ENCODE measurements at regions not wholly inside any gene's neighbourhood (a gene's known extent, or its start where the extent isn't known, plus 50 kb on each side); places are given as distances from the start of the nearest gene placed in this dataset.

DNA sequence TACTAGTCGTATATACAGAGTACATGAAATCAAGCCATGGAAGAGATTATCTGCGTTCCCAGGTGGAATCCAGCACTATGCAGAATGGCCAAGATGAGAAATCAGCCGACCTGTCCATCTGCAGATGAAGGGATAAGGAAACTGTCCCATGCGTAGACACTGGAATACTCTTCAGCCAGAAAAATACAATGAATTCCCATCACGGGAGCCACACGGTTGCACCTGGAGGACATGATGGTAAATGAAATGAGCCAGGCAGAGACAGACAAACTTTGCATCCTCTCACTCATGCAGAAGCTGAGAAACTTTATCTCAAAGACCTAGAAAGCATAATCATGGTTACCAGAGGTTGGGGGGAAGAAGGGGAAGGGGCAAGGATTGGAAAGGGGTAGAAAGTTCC lies 111.9 kb upstream of the TOP3B start:
- no peak for DNase-seq (ENCODE audit: low read depth)

DNA sequence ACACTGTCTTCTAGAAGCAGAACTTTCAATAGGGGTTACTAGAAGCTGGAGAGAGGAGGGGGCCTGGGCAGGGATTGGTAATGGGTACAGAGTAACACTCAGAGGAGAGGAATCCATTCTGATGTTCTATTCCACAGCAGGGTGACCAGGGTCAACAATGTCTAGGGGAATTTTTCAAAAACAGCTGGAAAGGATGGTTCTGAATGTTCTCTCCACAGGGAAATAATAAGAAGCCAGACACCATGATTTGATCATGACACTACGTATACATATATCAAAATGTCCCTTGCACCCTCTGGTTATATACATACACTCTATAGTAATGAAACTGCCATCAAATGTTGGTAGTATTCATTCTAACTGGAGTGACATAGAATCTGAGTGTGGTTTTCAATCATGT lies 111.2 kb upstream of the TOP3B start:
- DNase-seq (ENCODE audit: low read depth): no peak

DNA sequence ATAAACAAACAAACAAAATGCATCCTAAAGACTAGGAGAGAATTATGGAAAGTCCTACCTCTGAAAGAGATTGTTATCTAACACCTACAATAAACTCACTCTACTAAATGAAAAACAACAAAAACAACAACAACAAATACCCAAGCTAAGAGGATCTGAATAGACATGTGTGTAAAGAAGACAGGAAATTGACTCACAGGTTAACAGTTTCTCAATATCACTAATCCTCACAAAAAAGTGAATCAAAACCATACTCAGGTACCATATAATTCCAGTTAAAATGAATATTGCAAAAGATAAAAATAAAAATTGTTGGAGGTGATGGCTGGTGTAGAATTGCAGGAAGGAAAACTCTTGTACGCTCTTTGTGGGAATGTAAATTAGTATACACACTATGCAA lies 110.4 kb upstream of the TOP3B start:
- no peak for DNase-seq (ENCODE audit: low read depth)

DNA sequence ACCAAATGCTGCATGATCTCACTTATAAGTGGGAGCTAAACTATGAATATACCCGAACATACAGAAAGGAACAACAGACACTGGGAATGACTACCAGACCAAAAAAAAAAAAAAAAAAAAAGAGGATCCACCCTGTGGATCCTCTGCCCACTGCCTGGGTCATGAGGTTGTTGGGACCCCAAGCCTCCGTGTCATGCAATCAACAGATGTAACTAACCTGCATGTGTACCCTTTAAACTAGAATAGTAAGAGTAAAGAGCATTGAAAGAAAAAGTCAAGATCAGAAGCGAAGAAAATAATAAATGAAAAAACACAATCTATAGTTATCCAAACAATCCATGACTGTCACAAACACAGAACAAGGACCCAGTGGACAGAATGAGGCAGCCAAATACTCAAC lies 109.5 kb upstream of the TOP3B start:
- no peak for DNase-seq (ENCODE audit: low read depth)

DNA sequence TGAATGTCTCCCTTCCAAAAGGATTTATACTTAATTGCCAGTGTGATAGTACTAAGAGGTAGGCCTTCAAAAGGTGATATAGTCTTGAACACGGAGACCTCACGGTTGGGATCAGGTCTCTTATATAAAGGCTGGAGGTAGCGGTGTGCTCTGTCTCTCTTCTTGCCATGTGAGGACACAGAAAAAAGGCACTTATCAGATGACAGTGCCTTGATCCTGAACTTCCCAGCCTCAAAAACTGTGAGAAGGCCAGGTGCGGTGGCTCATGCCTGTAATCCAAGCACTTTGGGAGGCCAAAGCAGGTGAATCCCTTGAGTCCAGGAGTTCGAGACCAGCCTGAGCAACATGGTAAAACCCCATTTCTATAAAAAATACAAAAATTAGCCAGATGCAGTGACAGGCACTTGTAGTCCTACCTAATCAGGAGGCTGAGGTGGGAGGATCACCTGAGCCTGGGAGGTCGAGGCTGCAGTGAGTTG lies 108.9 kb upstream of the TOP3B start:
- no peak for DNase-seq (ENCODE audit: low read depth)

DNA sequence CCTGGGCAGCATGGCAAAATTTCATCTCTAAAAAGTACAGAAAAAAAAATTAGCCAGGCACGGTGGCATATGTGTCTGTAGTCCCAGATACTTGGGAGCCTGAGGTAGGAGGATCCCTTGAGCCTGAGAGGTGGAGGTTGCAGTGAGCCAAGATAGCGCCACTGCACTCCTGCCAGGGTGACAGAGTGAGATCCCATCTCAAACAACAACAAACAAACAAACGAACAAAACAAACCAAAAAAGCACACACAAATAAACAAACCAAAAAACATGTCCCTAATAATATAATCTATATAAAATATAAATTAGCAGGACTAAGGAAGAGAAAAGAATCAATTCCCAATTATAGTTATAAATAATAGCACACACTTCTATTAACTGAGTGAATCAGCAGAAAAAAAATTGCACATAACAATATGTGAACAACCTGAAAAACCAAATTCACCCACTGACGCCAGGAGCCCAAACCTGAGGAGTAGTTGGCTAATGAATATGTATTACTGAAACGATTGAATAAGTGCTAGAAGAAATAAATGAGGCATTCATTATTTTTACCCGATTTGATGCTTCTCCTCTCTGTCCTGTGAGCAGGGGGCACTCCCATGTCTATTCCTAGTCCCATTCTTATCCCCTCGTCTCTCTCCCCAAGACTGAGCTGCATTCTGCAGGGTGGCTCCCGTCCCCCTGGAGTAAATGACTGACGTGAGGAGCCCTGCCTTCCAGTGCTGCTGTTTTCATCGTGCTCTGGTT lies 108.2 kb upstream of the TOP3B start:
- DNase-seq (ENCODE audit: low read depth): no peak

DNA sequence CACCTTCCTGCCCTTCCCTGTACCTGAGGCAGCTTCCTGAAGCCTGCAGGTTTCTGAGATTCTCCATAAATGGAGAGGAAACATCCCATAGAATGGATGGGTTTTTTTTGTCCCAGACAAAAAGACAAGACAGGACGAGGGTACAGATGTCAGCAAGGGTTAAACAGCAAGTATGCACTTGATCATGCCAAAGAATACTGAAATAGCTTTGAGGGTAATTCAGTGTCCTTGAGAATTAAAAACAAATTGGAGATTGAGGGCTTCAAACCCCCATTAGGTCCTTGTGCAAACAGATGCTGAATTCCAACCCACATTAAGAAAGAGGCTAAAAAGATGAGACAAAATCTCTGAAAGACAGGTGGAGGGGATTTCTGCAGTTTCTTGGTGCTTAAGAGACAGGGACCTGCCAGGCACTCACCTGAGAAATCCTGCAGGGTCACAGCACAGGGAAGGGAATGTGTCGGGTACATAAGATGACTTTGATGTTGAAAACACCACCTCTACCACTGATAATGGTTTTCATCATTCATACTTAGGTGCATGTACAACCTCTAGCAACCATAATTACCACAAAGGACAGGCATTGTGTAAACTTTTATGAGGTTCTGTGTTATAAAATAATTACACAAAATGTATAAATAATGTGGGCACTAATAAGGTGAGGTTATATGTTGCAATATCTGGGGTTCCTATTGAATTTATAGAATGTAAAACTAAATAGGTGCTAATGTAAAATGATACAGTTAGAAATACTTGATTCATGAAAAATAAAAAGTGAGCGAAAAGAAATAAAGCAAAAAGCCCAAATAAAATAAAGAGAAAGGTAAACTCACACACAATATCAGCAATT lies 107.1 kb upstream of the TOP3B start:
- DNase-seq (ENCODE audit: low read depth): no peak

DNA sequence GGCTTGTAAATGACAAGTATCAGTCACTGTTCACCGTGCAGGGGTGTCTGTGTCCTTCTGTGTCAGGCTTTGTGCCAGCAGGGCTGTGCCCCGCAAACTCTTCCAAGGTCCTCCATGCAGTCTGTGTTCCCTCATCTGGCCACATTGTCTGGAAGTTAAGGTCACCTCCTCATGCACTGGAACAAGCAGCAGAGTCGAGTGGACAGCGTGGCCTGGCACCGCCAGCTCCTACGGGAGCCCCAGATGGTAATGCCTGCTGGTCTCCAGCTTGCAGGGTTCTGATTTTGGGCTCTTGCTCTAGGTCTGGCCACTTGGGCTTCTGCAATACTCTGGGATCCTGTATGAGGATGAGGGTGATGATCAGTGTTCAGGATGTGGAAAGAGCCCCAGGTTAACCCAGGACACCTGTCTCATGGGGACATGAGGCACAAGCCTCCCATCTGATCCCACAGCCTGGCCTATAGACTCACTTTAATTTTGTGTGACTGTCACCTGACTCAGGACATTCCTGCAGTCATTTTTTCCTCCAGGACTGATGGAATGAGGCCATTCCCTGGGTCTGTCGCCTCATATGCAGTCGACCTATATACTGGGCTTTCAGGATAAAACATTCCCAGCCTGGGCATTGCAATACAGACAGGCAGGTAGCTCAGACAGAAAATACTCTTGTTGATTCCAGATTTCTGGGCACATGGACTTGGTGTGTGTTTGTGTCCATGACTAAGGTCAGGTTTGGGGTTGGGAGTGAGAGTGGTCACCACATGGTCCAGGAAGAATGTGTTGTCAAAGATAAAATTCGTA lies 106.3 kb upstream of the TOP3B start:
- DNase-seq (ENCODE audit: low read depth): no peak

DNA sequence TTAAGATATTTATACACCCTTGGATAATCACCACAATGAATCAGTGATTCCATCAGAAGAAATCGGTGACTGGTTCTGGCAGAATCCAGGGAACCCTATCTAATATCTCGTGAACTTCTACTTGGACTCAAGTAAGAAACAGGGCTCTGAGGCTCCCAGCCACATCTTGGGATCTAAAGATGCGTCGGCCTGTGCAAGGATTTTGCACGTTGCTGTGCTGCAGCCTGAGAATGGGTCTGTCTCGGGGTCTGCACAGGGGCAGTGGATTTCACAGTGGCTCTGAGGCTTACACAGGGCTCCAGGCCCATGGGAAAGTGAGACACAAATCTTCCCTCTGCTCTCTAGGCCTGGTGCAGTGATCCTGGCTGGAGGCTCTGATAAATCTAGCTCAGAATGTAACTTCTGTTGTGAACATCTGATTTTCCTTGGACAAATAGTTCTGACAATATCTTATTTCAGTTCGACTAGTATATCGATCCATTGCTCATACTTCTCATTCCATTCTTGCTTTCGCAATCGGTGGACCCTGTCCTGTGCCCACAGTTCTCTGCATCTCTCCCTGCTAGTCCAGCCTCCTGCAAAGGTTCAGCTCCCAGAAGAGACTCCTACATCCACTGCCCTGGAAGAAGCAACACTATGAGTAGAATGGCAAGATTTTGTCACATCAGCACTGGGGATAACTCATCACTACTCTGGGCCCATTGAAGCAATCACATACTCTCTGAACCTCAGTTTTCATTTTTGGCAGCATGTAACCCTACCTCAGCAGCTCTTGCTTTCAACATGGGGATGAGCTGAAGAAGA lies 105.5 kb upstream of the TOP3B start:
- DNase-seq (ENCODE audit: low read depth): no peak

DNA sequence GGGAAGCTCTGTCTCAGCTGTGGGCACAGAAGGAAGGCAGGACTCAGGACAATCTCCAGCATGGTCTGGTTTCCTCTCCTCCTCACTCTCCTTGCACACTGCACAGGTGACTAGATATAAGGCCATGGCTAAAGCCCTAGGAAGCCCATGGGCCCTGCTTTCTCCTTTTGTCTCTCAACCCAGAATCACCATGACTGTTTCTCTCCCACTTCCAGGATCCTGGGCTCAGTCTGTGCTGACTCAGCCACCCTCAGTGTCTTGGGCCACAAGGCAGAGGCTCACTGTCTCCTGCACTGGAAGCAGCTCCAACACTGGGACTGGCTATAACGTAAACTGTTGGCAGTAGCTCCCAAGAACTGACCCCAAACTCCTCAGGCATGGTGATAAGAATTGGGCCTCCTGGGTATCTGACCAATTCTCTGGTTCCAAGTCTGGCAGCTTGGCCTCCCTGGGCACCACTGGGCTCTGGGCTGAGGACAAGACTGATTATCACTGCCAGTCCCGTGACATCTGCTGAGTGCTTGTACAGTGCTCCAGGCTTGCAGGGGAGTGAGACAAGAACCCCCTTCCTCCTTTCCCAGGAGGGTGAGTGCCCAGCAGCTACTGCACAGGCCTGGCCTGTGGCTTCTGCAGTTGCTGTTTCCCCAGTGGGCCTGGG lies 104.0 kb upstream of the TOP3B start:
- DNase-seq (ENCODE audit: low read depth): no peak

DNA sequence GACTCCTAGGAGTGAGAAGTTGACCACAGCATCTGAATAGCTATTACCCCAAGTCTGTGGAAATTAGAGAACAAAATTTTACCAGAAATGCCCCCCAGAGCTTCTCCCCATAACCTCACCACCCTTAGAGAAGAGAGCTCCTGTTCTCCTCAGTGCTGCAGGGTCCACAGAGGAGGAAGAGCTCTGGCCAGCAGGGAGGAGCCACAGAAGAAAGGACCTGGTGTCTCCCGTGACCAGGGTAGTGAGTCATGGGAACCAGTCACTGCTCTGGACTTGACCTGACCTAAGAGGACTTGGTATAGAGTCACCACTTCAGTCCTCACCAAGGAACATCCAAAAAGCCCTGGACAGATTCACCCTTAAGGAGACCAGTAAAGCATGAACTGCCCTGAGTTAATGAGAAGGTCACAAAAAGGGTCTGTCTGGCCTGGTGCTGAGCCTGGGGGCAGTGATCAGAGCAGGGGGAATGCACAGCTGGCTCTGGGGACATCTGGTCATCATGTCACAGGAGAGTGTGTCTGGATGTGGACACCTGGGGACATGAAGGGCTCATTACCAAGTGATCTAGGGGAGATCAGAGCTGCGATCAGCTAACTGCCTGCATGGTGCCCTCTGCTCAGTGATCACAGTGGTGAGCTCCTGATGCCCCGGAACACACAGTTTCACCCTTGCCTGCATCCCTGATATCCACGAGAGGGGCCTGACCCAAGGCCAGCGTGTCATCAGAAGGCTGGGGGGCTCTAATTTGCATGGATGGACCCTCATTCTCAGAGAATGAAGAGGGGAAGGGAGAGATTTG lies 103.3 kb upstream of the TOP3B start:
- DNase-seq (ENCODE audit: low read depth): no peak

DNA sequence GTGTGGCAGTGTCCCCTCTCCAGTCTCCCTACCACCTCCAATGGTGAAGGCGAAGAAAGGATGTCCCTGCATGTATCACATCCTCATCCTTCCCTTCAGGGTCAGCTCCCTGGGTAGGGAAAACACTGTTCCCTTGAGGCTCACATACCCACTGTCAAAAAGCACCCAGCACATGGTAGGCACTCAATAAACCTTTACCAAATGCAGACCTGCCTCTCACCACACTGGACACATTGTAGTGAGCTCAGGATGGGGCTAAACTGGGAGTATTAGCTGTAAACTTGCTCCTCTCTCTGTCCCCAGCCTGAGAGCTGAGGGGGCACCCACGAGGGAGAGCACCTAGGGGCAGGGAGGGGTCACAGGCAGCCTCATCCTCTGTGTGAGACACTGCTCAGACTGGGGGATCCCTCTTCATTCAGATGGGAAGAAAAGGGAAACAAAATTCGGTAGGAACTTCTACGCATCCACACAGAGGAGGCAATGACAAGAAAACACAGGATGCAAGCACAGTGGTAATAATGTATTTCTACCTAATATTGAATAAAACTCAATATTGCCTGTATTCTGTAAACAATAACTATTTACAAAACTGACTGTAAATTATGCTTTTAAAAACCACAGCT lies 101.6 kb upstream of the TOP3B start:
- no peak for DNase-seq (ENCODE audit: low read depth)

DNA sequence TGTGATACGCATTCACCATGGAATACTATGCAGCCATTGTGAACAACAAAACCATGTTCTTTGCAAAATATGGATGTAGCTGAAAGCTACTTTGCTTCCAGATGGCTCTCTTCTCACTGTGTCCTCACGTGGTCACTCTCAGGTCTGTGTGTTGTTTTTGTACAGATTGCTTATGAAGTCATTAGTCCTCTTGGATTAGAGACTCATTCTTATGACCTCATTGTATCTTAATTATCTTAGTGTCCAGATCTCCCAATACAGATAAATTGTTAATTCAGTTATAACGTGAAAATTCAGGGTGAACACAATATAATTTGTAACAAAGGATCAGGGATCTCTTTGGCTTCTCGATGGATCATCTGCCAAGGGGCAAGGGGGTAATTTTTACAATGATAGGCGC lies 100.4 kb upstream of the TOP3B start:
- DNase-seq (ENCODE audit: low read depth): no peak

DNA sequence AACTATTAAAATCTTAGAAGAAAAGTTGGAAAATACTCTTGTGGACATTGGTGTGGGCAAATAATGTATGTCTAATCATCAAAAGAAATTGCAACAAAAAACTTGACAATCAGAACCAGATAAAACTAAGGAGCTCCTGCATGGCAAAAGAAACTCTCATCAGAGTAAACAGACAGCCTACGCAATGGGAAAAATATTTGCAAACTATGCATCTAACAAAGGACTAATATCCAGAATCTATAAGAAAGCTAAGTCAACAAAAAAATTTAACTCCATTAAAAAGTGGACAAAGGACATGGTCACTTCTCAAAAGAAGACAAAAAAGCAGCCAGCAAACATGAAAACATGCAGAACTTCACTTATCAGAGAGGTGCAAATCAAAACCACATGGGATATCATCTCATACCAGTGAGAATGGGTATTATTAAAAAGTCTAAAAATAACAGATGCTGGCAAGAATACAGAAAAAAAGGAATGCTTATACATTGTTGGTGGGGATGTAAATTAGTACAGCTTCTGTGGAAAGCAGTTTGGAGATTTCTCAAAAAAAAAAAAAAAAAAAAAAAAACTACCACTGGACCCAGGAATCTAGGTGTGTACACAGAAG lies 99.7 kb upstream of the TOP3B start:
- no peak for DNase-seq (ENCODE audit: low read depth)

DNA sequence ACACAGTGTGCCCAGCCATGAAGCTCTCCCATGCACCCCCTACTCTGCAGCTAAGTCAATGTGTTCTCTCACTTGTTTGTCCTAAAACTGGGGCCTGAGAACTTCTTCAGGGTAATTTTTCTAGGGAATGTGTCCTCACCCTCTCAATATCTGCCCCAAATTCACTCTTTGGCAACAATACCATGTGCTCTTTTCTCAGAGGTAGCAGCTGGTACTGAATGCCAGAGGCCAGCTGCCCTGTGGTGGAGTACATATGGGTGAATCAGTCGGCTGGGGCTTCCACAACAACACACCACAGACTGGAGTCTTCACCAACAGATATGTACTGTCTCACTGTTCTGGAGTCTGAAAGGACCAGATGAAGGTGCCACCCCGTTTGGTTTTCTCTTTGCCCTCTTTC lies 97.7 kb upstream of the TOP3B start:
- DNase-seq (ENCODE audit: low read depth): no peak

DNA sequence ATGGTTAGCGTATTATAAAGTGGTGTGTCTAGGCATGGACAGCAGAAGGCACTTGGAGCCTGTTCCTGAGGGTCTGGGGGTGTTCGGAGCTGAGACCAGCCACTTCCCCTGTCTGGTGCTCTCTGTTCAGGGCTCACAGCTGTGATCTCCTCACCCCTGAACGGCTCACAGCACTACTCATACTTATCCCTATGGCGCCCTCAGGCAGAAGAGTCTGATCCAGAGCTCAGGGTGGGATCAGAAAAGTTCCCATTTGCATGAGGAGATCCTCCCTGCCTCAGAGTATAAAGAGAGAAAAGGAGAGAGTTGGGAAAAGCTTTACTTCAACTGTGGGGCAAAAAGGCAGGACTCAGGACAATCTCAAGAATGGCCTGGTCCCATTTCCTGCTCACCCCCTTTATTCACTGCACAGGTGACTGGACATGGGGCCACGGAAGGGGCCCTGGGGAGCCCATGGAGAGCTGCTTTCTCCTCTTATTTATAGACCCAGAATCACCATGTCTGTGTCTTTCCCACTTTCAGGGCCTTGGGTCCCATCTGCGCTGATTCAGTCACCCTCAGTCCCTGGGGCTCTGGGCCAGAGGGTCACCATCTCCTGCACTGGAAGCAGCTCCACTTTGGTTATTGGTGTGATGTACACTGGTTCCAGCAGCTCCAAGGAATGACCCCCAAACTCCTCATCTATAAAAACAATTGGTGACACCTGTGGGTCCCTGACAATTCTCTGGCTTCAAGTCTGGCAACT lies 97.0 kb upstream of the TOP3B start:
- no peak for DNase-seq (ENCODE audit: low read depth)

DNA sequence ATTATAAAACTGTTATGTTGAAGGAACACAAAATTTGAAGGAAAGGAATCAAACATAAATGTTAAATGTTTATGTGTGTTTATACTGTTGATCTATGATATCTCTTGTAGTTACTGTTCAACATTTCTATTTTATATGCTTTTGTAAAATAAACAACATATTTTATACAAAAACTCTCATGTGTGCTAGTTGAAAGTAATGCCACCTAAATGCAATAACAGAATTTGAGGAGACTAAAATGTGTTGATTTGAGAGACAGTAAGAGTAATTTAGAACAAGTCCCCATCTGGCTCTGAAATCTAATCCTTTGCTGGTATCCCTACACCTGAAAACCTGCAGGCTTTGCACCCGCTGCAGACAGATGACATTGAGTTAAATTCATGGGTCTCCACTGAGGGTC lies 95.7 kb upstream of the TOP3B start:
- DNase-seq (ENCODE audit: low read depth): no peak

DNA sequence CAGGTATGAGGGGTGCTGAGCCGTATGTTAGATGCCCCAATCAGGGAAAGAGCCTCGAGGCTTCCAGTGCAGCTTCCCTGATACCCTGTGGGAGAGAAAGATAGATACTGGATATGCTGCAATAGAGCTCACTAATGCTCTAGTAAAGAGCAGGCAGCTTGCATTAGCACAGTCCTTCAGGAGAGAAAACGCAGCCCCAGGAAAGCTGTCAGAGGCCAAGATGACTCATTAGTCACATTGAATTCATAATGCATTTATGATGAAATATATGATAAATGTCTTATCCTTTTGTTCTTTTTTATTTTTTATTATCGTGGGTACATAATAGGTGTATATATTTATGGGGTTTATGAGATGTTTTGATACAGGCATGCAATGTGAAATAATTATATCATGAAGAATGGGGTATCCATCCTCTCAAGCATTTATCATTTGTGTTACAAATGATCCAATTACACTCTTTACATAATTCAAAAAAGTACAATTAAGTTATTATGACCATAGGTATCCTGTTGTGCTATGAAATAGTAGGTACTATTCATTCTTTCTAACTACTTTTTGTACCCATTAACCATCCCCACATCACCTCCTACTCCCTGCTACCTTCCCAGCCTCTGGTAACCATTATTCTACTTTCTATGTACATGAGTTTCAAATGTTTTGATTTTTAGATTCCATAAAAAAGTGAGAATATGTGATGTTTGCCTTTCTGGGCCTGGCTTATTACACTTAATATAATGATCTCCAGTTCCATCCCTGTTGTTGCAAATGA lies 94.5 kb upstream of the TOP3B start:
- no peak for DNase-seq (ENCODE audit: low read depth)

Measured in activated T-cell treated with anti-CD3 and anti-CD28 coated beads for 48 hours (primary cell).